Right lobe of liver (tissue), 6 donors: ENCODE measurements at regions not wholly inside any gene's neighbourhood (a gene's known extent, or its start where the extent isn't known, plus 50 kb on each side); places are given as distances from the start of the nearest gene placed in this dataset.

Experiments
- ATAC-seq, 4 donors: fragments of 200-7000 bp; cut with Tn5 transposase; one replicate each; pipeline ENCODE4 v1.9.1; 2020; ENCODE audit warnings: mild to moderate bottlenecking in 4 of 4, moderate library complexity in 4 of 4
- DNase-seq, 3 donors: peaks; one replicate each; pipeline ENCODE4 v3.0.0-alpha.2; 2020
- H3K27ac ChIP-seq, 3 donors: fragments of 200-600 bp; one replicate each; pipeline ENCODE4 v1.8.0; 2022
- H3K27me3 ChIP-seq, 2 donors: fragments of 200-600 bp; one replicate each; pipeline ENCODE4 v1.8.0; 2022
- H3K36me3 ChIP-seq, 4 donors: fragments of 200-600 bp; sonication (generic) in 1 of 4; one replicate each; pipeline versions ENCODE4 v1.5.1 to v1.8.0; 2017 to 2022; ENCODE audit warnings: control low read depth in 1 of 4
- H3K4me1 ChIP-seq, 4 donors: fragments of 200-600 bp; sonication (generic) in 1 of 4; one replicate each; pipeline versions ENCODE4 v1.5.1 to v1.8.0; 2017 to 2022; ENCODE audit warnings: control low read depth in 1 of 4
- H3K4me3 ChIP-seq, 3 donors: fragments of 200-600 bp; one replicate each; pipeline ENCODE4 v1.8.0; 2022
- H3K9me3 ChIP-seq, 4 donors: fragments of 200-600 bp; sonication (generic) in 1 of 4; one replicate each; pipeline versions ENCODE4 v1.5.1 to v1.8.0; 2017 to 2022; ENCODE audit warnings: control low read depth in 1 of 4
- POLR2A ChIP-seq: fragments of 450-650 bp; IDR thresholded peaks from one replicate; pipeline ENCODE4 v1.6.1; 2017; ENCODE audit warnings: antibody characterized with exemption, mild to moderate bottlenecking
- WGBS: methylation state at CpG from one replicate; pipeline ENCODE4 v1.1.6; 2018; ENCODE audit warnings: low coverage, low lambda C conversion rate; ENCODE audit not compliant: insufficient coverage; ENCODE audit errors: missing lambda C conversion rate; 5-methylcytosine and 5-hydroxymethylcytosine counted together
- intact Hi-C, 2 donors: fragments of 100-400 bp; cut with DNase I; formaldehyde crosslinking; loops; one replicate each; pipeline versions ENCODE4 v1.11.2 to v1.14.1; 2022
- TF ChIP-seq, protein P1 (sequence below), 4 donors: fragments of 200-600 bp in 3 of 4; fragments of 450-650 bp in 1 of 4; IDR thresholded peaks; one replicate each; pipeline versions ENCODE4 v1.5.1 to v1.8.0; 2016 to 2022; ENCODE audit warnings: antibody characterized with exemption in 4 of 4, mild to moderate bottlenecking in 2 of 4
- donor health status: DM: no; HTN: yes; CAD: no.
- donor health status: DM: no; HTN: no; CAD: no.
- donor health status: DM: no; HTN: no; CAD: no.
- donor health status: DM: no; HTN: yes; CAD: no.
- donor health status: DM: no; HTN: yes; CAD: no.

DNA sequence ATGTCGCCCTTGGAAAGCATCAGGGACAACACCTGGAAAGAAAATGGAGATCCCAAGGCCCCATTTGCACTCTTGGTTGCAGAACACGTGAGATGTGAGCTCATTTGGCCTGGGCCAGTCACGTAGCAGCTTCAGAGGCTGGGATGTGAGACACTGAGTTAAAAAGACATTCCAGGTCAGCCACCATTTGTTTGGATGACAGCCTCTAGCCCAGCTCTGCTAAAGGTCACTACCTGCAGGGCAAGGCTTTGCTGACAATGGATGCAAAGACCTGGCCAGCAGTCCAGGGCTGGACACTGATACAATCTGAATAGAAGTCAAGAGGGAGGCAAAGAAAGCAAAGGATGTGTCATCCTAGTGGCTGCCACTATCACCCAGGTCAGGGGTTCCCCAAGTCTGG lies 83.9 kb upstream of the LRPPRC start:
- intact Hi-C loops = no loop called here
- DNase-seq = no peak
- no peak for TF ChIP-seq POLR2A
- TF ChIP-seq, protein P1, sequence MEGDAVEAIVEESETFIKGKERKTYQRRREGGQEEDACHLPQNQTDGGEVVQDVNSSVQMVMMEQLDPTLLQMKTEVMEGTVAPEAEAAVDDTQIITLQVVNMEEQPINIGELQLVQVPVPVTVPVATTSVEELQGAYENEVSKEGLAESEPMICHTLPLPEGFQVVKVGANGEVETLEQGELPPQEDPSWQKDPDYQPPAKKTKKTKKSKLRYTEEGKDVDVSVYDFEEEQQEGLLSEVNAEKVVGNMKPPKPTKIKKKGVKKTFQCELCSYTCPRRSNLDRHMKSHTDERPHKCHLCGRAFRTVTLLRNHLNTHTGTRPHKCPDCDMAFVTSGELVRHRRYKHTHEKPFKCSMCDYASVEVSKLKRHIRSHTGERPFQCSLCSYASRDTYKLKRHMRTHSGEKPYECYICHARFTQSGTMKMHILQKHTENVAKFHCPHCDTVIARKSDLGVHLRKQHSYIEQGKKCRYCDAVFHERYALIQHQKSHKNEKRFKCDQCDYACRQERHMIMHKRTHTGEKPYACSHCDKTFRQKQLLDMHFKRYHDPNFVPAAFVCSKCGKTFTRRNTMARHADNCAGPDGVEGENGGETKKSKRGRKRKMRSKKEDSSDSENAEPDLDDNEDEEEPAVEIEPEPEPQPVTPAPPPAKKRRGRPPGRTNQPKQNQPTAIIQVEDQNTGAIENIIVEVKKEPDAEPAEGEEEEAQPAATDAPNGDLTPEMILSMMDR (IDR thresholded peaks at IDR 0.05) = no peak
- Histone ChIP-seq H3K9me3 (no peaks in the 10 kb centered on the region), H3K36me3 (no peaks in the 10 kb centered on the region), H3K4me1 (peaks cover 0 to 29% (median 7%) of the 10 kb centered on the region in 4 donors), H3K4me3 (no peak overlapping the region), H3K27ac (no peak overlapping the region), H3K27me3 (no peaks in the 10 kb centered on the region)
- no peak for ATAC-seq
- 79% methylated on average over 3 of the region's 3 CpGs for WGBS

DNA sequence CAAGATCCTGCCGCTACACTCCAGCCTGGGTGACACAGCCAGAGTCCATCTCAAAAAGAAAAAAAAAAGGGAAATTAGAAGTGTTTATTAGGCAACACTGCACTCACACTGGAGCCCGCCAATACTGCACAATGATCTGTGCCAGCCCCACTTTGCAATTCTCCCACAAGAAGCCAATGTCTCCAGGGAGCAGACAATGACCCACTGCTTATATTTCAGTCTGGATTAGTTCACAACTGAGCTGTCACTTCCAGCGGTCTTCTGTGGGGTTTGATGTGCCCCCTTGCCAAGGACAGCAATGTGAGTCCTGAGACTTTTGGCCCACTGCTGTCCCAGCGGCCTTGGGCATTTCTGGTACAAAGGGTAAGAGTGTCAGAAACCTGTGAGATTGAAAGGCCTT lies 85.6 kb upstream of the PPM1B start:
- Histone ChIP-seq H3K9me3 (no peaks in the 10 kb centered on the region), H3K27me3 (no peaks in the 10 kb centered on the region), H3K27ac (peak overlapping the region; percentile 63 to 96 (median 95)), H3K36me3 (no peaks in the 10 kb centered on the region), H3K4me3 (peak overlapping the region in 1 of 3 donors; percentile 3), H3K4me1 (peaks cover 0 to 29% (median 9%) of the 10 kb centered on the region in 4 donors)
- ATAC-seq (peak; percentile 39 to 61 (median 52)), DNase-seq (peak in 2 of 3 donors; percentile 65 to 71)
- intact Hi-C loops = no loop called here
- TF ChIP-seq, protein P1 (IDR thresholded peaks at IDR 0.05) = no peak
- TF ChIP-seq POLR2A = no peak
- WGBS = 22% methylated on average over 4 of the region's 4 CpGs

DNA sequence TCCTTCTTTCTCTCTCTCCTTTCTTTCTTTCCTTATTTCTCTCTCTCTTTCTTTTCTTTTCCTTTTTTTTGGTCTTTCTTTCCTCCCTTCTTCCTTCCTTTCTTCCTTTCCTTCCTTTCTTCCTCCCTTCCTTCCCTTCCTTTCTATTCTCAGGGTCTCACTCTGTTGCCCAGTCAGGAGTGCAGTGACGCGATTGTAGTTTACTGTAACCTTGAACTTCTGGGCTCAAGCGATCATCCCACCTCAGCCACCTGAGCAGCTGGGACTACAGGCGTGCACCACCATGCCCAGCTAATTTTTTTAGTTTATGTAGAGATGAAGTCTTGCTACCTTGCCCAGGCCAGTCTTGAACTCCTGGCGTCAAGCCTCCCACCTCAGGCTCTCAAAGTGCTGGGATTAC lies 83.8 kb upstream of the PPM1B start:
- Histone ChIP-seq H3K4me3 (no peak overlapping the region), H3K27me3 (no peaks in the 10 kb centered on the region), H3K36me3 (no peaks in the 10 kb centered on the region), H3K9me3 (no peaks in the 10 kb centered on the region), H3K27ac (no peak overlapping the region), H3K4me1 (peaks cover 0 to 29% (median 9%) of the 10 kb centered on the region in 4 donors)
- WGBS = 92% methylated on average over 2 of the region's 5 CpGs
- intact Hi-C loops = no loop called here
- no peak for DNase-seq
- no peak for TF ChIP-seq POLR2A
- TF ChIP-seq, protein P1 (IDR thresholded peaks at IDR 0.05) = no peak
- no peak for ATAC-seq

DNA sequence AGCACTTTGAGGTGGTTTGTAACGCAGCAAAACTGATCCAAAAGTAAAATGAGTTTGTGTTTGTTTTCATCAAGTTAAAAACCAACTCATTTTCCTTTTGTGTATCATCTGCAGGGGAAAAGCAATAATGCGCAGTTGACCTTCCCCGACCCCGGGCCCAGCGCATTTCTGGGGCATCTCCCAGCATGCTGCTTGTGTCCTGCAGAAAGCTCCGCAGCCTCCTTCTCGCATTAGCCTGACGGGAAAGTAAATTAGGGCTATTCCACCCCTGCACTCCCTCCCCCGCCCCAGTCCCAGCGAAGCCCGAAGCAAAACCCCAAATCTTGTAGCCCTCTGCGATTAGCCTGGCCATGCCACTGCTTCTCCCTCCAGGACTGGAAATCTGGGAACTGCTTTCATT lies 82.0 kb upstream of the PPM1B start:
- TF ChIP-seq, protein P1 (IDR thresholded peaks at IDR 0.05) = no peak
- TF ChIP-seq POLR2A = no peak
- DNase-seq (no peak), ATAC-seq (no peak)
- H3K27ac ChIP-seq = peak overlapping the region; percentile 71 to 94 (median 85)
- 81% methylated on average over 11 of the region's 12 CpGs for WGBS
- intact Hi-C loops = no loop called here
- peaks cover 0 to 29% (median 9%) of the 10 kb centered on the region in 4 donors for H3K4me1 ChIP-seq
- H3K9me3 ChIP-seq = no peaks in the 10 kb centered on the region
- H3K36me3 ChIP-seq = no peaks in the 10 kb centered on the region
- no peaks in the 10 kb centered on the region for H3K27me3 ChIP-seq
- H3K4me3 ChIP-seq = peak overlapping the region in 2 of 3 donors; percentile 39 to 45
